ENCODE measurements at regions not wholly inside any gene's neighbourhood (a gene's known extent, or its start where the extent isn't known, plus 50 kb on each side); places are given as distances from the start of the nearest gene placed in this dataset.

GRCh38 chr3:76811418-76811817 is 228.5 kb upstream of the ROBO2 start:
- DNase-seq = no peak
- H3K9ac ChIP-seq = no peak overlapping the region
- no peak overlapping the region for H3K27ac ChIP-seq (ENCODE audit: low read depth in 2 of 2, low read length in 1 of 2)
- CTCF ChIA-PET = no interaction called here
- no peaks in the 10 kb centered on the region for H3K9me2 ChIP-seq
- H3K4me1 ChIP-seq (ENCODE audit: control insufficient read depth in 1 of 2, insufficient read depth in 2 of 2, low read depth in 1 of 2, low read length in 1 of 2) = no peaks in the 10 kb centered on the region
- POLR2A ChIA-PET = no interaction called here
- H3F3A ChIP-seq (replicated peaks; ENCODE audit: insufficient read depth) = no peaks in the 10 kb centered on the region
- H4K20me1 ChIP-seq (ENCODE audit: insufficient read depth) = no peaks in the 10 kb centered on the region
- no peaks in the 10 kb centered on the region for H3K9me3 ChIP-seq
- no peaks in the 10 kb centered on the region for H3K27me3 ChIP-seq (ENCODE audit: insufficient read depth)
- no peak overlapping the region for H3K4me3 ChIP-seq (ENCODE audit: low read depth in 2 of 2, low read length in 1 of 2)
- H2AFZ ChIP-seq (ENCODE audit: low read depth) = no peak overlapping the region
- no peak for TF ChIP-seq RAD21 (IDR thresholded peaks at IDR 0.05; ENCODE audit: low read length)
- TF ChIP-seq FOXJ3 (CRISPR knock-in tag; IDR thresholded peaks at IDR 0.05) = no peak
- no peak for TF ChIP-seq TAF1 (IDR thresholded peaks at IDR 0.05; ENCODE audit: borderline replicate concordance, low read depth, low read length)
- TF ChIP-seq USF2 (IDR thresholded peaks at IDR 0.05; ENCODE audit: borderline replicate concordance, low read depth, low read length) = no peak
- no peak for TF ChIP-seq RFX5 (IDR thresholded peaks at IDR 0.05; ENCODE audit: low read length)
- no peaks in the 10 kb centered on the region for H3K36me3 ChIP-seq (replicated peaks in 1 of 2; ENCODE audit: control insufficient read depth in 1 of 2, insufficient read depth in 2 of 2, low read length in 1 of 2)
- 0% methylated on average over 1 of the region's 1 CpG for WGBS (ENCODE audit: low lambda C conversion rate)
- no peak overlapping the region for H3K4me2 ChIP-seq
- H3K79me2 ChIP-seq (ENCODE audit: insufficient read depth) = no peaks in the 10 kb centered on the region

DNA sequence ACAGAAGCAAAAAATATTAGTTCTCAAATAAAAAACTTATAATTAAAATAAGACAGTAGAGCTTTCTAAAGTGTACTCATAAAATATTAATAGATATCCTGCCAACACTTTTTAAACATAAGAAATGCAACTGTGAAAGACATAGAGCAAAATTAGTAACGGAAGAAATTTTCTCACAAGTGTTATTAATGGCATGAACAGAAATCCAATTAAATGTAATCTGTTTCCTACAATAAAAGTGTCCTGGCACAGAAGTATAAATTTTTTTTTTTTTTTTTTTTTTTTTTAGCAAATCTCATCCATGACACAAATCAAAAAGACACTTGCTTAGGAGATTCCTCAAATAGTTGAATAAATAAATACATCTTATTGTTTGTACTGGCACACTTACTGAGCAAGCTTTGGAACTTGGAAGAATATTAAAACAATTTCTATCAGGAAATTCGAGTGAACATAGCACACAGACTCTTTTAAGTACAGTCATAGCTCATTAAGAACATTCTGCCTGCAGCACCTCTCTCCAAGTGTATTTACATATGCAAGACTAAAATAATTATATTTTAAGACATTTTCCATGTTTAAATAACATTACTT is 227.2 kb upstream of the ROBO2 start:
- H3K4me3 ChIP-seq (ENCODE audit: low read depth in 2 of 2, low read length in 1 of 2) = no peak overlapping the region
- H3K4me1 ChIP-seq (ENCODE audit: control insufficient read depth in 1 of 2, insufficient read depth in 2 of 2, low read depth in 1 of 2, low read length in 1 of 2) = no peaks in the 10 kb centered on the region
- no peaks in the 10 kb centered on the region for H3K36me3 ChIP-seq (replicated peaks in 1 of 2; ENCODE audit: control insufficient read depth in 1 of 2, insufficient read depth in 2 of 2, low read length in 1 of 2)
- H3K9me3 ChIP-seq = no peaks in the 10 kb centered on the region
- H3K4me2 ChIP-seq = no peak overlapping the region
- no peaks in the 10 kb centered on the region for H3K79me2 ChIP-seq (ENCODE audit: insufficient read depth)
- no peaks in the 10 kb centered on the region for H3K27me3 ChIP-seq (ENCODE audit: insufficient read depth)
- no peak overlapping the region for H3K27ac ChIP-seq (ENCODE audit: low read depth in 2 of 2, low read length in 1 of 2)
- POLR2A ChIA-PET = no interaction called here
- H3F3A ChIP-seq (replicated peaks; ENCODE audit: insufficient read depth) = no peaks in the 10 kb centered on the region
- no peak overlapping the region for H3K9ac ChIP-seq
- CTCF ChIA-PET = interaction anchor here (1.0 kb wide), 1 partner anchor 11 kb away, joined by 5 read pairs; no protein-coding TSS in a partner anchor
- DNase-seq = no peak
- H2AFZ ChIP-seq (ENCODE audit: low read depth) = no peak overlapping the region
- no peaks in the 10 kb centered on the region for H3K9me2 ChIP-seq
- 18% methylated on average over 2 of the region's 2 CpGs for WGBS (ENCODE audit: low lambda C conversion rate)
- H4K20me1 ChIP-seq (ENCODE audit: insufficient read depth) = no peaks in the 10 kb centered on the region
- TF ChIP-seq NRF1 (IDR thresholded peaks at IDR 0.05; ENCODE audit: low read depth, low read length) (no peak), SMC3 (IDR thresholded peaks at IDR 0.05; ENCODE audit: low read depth, low read length) (no peak), MXI1 (IDR thresholded peaks at IDR 0.05; ENCODE audit: low read depth, low read length) (no peak), ZBTB33 (IDR thresholded peaks at IDR 0.05; ENCODE audit: borderline replicate concordance, low read depth) (no peak), POLR2AphosphoS5 (IDR thresholded peaks at IDR 0.05; ENCODE audit: low read depth, low read length) (no peak), RXRA (IDR thresholded peaks at IDR 0.05; ENCODE audit: borderline replicate concordance, low read depth) (no peak), GATA2 (CRISPR knock-in tag; IDR thresholded peaks at IDR 0.05) (no peak), CHD2 (IDR thresholded peaks at IDR 0.05; ENCODE audit: low read length, partially characterized antibody) (no peak), SIN3A (IDR thresholded peaks at IDR 0.05; ENCODE audit: borderline replicate concordance, low read depth, low read length) (no peak), IRF3 (IDR thresholded peaks at IDR 0.05; ENCODE audit: low read depth, low read length) (no peak), USF1 (IDR thresholded peaks at IDR 0.05; ENCODE audit: borderline replicate concordance, low read depth) (no peak), TAF1 (IDR thresholded peaks at IDR 0.05; ENCODE audit: borderline replicate concordance, low read depth, low read length) (no peak), USF2 (IDR thresholded peaks at IDR 0.05; ENCODE audit: borderline replicate concordance, low read depth, low read length) (no peak), CTCF (IDR thresholded peaks at IDR 0.05) (no peak)
- TF ChIP-seq, protein P1, sequence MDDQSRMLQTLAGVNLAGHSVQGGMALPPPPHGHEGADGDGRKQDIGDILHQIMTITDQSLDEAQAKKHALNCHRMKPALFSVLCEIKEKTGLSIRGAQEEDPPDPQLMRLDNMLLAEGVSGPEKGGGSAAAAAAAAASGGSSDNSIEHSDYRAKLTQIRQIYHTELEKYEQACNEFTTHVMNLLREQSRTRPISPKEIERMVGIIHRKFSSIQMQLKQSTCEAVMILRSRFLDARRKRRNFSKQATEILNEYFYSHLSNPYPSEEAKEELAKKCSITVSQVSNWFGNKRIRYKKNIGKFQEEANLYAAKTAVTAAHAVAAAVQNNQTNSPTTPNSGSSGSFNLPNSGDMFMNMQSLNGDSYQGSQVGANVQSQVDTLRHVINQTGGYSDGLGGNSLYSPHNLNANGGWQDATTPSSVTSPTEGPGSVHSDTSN (IDR thresholded peaks at IDR 0.05) = no peak
